ENCODE measurements at regions not wholly inside any gene's neighbourhood (a gene's known extent, or its start where the extent isn't known, plus 50 kb on each side); places are given as distances from the start of the nearest gene placed in this dataset.

DNA sequence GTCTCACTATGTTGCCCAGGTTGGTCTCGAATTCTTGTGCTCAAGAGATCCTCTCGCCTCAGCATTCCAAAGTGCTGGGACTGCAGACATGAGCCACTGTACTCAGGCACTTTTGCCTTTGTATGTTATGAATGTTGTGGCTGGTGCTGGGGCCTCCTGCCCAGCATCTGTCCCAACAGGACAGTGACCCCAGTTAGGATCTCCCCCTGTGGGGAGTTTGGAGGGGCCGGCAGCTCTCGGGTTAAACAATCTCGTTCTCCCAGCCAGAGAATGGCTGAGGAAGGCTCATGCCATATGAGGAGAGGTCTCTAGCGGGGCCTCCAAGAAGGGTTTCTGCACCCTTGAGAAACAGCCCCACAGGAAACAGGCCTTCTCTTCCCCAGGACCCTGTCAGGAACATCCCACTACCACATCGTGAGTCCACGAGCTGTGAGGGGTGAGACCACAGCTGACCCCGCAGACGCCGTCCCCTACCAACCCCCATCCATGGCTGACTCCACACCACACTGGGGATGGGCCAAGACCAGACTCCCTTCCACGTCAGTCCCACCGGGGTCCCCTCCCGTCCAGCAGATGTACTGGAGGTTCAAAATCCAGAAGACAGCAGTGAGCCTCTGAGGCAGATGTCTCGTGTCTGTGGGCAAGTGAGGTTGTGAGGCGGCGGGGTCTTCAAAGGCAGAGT lies 54.1 kb downstream of the SHANK2 start:
- ChIA-PET CTCF (no interaction called here), POLR2A (ENCODE audit: low non-redundant PET) (no interaction called here)
- DNase-seq (ENCODE audit: low spot score) = no peak
- TF ChIP-seq, protein P1, sequence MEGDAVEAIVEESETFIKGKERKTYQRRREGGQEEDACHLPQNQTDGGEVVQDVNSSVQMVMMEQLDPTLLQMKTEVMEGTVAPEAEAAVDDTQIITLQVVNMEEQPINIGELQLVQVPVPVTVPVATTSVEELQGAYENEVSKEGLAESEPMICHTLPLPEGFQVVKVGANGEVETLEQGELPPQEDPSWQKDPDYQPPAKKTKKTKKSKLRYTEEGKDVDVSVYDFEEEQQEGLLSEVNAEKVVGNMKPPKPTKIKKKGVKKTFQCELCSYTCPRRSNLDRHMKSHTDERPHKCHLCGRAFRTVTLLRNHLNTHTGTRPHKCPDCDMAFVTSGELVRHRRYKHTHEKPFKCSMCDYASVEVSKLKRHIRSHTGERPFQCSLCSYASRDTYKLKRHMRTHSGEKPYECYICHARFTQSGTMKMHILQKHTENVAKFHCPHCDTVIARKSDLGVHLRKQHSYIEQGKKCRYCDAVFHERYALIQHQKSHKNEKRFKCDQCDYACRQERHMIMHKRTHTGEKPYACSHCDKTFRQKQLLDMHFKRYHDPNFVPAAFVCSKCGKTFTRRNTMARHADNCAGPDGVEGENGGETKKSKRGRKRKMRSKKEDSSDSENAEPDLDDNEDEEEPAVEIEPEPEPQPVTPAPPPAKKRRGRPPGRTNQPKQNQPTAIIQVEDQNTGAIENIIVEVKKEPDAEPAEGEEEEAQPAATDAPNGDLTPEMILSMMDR (conservative IDR thresholded peaks at IDR 0.05; ENCODE audit: low read depth) = no peak
- no peak overlapping the region for H3K27ac ChIP-seq

DNA sequence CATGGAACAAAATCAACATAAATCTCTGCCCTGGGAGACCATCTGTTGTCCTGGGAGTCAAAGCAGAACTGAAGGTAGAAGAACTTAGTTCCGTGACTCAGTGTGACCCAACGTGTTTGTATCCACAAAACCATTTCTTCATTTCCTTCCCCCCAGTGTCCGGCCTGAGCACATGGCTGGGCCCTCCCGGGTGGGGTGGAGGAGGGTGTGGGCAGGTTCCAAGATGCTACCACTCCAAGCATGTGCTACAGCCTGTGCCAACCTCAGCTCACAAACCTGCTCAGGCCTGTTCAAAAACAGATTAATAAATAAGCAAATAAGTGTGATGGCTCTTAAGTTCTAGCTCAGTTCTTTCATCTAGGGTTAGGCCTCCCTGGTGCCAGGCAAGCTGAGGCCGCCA lies 55.3 kb downstream of the SHANK2 start:
- DNase-seq (ENCODE audit: low spot score) = no peak
- ChIA-PET CTCF (no interaction called here), POLR2A (ENCODE audit: low non-redundant PET) (interaction anchor here (0.8 kb wide), 1 partner anchor 13 kb away, joined by 4 read pairs; no protein-coding TSS in a partner anchor)
- H3K27ac ChIP-seq = no peak overlapping the region; the same call in 1 of the 2 replicates
- TF ChIP-seq, protein P1 (conservative IDR thresholded peaks at IDR 0.05; ENCODE audit: low read depth) = no peak

DNA sequence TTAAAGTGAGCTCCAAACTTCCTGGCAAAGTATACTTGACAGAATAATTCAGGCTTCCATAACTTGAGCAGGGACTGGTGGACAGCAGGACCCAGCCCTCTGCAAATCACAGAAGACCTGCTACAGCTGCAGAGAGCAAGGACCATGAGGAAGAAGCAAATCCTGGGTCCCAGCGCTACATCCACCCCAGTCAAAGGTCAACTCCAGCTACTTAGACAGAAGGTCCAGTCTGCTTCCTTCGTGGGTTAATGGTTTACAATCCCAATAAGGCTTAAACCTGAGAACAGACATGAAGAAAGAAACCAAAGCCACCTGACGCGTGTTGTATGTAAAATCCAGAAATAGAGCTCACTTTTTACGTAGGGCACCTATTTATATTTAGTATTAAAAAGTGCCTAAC lies 57.7 kb downstream of the SHANK2 start:
- TF ChIP-seq, protein P1 (conservative IDR thresholded peaks at IDR 0.05; ENCODE audit: low read depth) = no peak
- ChIA-PET POLR2A (ENCODE audit: low non-redundant PET) (no interaction called here), CTCF (no interaction called here)
- H3K27ac ChIP-seq = no peak overlapping the region
- DNase-seq (ENCODE audit: low spot score) = no peak

DNA sequence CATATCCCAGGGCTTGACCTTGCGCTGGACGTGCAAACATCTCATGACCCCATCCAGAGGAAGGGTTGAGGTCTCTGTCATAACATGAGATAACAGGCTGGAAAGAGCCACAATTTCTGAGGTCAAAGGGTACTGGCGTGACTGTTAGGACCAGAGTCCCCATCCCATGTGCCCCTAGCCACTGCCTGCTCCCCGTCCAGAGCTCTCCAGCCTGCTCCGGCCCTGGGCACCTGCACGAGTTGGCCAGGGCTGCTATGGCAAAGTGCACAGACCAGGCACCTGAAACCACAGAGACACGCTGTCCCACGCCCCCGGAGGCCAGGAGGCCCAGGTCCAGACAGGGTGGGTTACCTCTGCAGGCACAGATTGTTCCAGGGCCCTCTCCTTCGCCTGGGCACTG lies 58.9 kb downstream of the SHANK2 start:
- ChIA-PET CTCF (no interaction called here), POLR2A (ENCODE audit: low non-redundant PET) (no interaction called here)
- no peak for DNase-seq (ENCODE audit: low spot score)
- TF ChIP-seq, protein P1 (conservative IDR thresholded peaks at IDR 0.05; ENCODE audit: low read depth) = no peak
- H3K27ac ChIP-seq = no peak overlapping the region

DNA sequence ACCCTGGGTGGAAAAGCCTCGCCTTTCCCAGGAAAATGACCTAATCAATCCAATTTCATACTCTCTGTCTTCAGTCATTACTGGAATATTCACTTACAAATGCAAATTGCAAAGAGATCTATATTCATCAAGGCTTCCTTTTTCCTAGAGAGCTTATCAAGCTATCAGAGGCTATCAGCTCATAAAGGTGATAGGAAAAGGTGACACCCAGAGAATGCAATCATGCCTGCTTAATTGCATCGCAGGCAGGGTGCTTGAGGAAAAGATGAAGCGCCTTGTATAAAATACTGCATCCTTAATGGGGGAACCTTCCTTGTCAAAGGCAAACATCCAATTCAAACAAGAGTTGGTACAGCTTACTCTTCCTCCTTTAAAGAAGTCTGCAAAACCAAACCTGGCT lies 59.7 kb downstream of the SHANK2 start:
- POLR2A ChIA-PET (ENCODE audit: low non-redundant PET) = no interaction called here
- TF ChIP-seq, protein P1 (conservative IDR thresholded peaks at IDR 0.05; ENCODE audit: low read depth) = no peak
- DNase-seq (ENCODE audit: low spot score) = no peak
- CTCF ChIA-PET = no interaction called here
- H3K27ac ChIP-seq = no peak overlapping the region

DNA sequence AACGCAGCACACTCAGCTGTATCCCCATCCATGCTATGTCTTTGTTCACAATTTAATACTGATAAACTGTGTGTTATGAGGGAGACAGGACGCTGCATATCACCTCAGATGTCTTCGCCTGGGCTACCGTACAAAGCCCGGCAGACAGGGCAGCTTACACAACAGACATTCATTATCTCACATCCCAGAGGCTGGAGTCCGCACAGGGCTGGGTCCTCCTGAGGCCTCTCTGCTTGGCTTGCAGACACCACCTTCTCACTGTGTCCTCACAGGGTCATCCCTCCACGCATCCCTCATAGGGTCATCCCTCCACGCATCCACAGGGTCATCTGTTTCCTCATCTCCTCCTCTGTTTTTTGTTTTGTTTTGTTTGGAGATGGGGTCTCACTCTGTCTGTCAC lies 61.2 kb downstream of the SHANK2 start:
- TF ChIP-seq, protein P1 (conservative IDR thresholded peaks at IDR 0.05; ENCODE audit: low read depth) = no peak
- no peak for DNase-seq (ENCODE audit: low spot score)
- no peak overlapping the region for H3K27ac ChIP-seq
- POLR2A ChIA-PET (ENCODE audit: low non-redundant PET) = no interaction called here
- CTCF ChIA-PET = no interaction called here

Data from RWPE1 (cell line).